ENCODE measurements at regions not wholly inside any gene's neighbourhood (a gene's known extent, or its start where the extent isn't known, plus 50 kb on each side); places are given as distances from the start of the nearest gene placed in this dataset.
A peak's percentile ranks its signal among the peaks of the same experiment; 100 is the strongest.

- DNase-seq = no peak
These were observed 142.5 kb upstream of the TNS3 start for GRCh38 chr7:47724335-47724982.

- no peak for DNase-seq
These were observed 140.2 kb upstream of the TNS3 start for GRCh38 chr7:47722126-47722525.

GRCh38 chr7:47721670-47722069, 139.8 kb upstream of the TNS3 start:
- no peak for DNase-seq

- DNase-seq = no peak
These were observed 139.0 kb upstream of the TNS3 start for GRCh38 chr7:47720907-47721244.

- no peak for DNase-seq
These were observed 138.4 kb upstream of the TNS3 start for GRCh38 chr7:47720141-47720906.

- no peak for DNase-seq
These were observed 137.8 kb upstream of the TNS3 start for GRCh38 chr7:47719675-47720074.

- DNase-seq = no peak
These were observed 133.7 kb upstream of the TNS3 start for GRCh38 chr7:47715631-47716068.

GRCh38 chr7:47714669-47715607, 133.0 kb upstream of the TNS3 start:
- peak in 1 of 2 donors; percentile 4 for DNase-seq

GRCh38 chr7:47713595-47713994, 131.7 kb upstream of the TNS3 start:
- DNase-seq = no peak

GRCh38 chr7:47712416-47712815, 130.5 kb upstream of the TNS3 start:
- DNase-seq = no peak

- DNase-seq = no peak
These were observed 129.9 kb upstream of the TNS3 start for GRCh38 chr7:47711776-47712175.

- DNase-seq = no peak
These were observed 128.5 kb upstream of the TNS3 start for GRCh38 chr7:47710201-47710935.

- DNase-seq = no peak
These were observed 127.5 kb upstream of the TNS3 start for GRCh38 chr7:47709451-47709850.

- DNase-seq = no peak
These were observed 127.1 kb upstream of the TNS3 start for GRCh38 chr7:47709051-47709450.

- no peak for DNase-seq
These were observed 125.7 kb upstream of the TNS3 start for GRCh38 chr7:47707583-47707982.

GRCh38 chr7:47704936-47705335, 123.0 kb upstream of the TNS3 start:
- DNase-seq = no peak

- no peak for DNase-seq
These were observed 120.2 kb upstream of the TNS3 start for GRCh38 chr7:47702080-47702479.

GRCh38 chr7:47698386-47698785, 116.5 kb upstream of the TNS3 start:
- DNase-seq = no peak

- DNase-seq = no peak
These were observed 115.6 kb upstream of the TNS3 start for GRCh38 chr7:47697543-47697942.

- no peak for DNase-seq
These were observed 114.3 kb upstream of the TNS3 start for GRCh38 chr7:47696152-47696710.

- no peak for DNase-seq
These were observed 111.3 kb upstream of the TNS3 start for GRCh38 chr7:47693216-47693615.

- no peak for DNase-seq
These were observed 110.1 kb upstream of the TNS3 start for GRCh38 chr7:47691988-47692387.
